SHP77 (cell line): ENCODE measurements at regions not wholly inside any gene's neighbourhood (a gene's known extent, or its start where the extent isn't known, plus 50 kb on each side); places are given as distances from the start of the nearest gene placed in this dataset.

Experiments used
- DNase-seq, 2 experiments: peaks; one replicate each; lab custom pipeline; 2025; lab: John Stamatoyannopoulos, UW

DNA sequence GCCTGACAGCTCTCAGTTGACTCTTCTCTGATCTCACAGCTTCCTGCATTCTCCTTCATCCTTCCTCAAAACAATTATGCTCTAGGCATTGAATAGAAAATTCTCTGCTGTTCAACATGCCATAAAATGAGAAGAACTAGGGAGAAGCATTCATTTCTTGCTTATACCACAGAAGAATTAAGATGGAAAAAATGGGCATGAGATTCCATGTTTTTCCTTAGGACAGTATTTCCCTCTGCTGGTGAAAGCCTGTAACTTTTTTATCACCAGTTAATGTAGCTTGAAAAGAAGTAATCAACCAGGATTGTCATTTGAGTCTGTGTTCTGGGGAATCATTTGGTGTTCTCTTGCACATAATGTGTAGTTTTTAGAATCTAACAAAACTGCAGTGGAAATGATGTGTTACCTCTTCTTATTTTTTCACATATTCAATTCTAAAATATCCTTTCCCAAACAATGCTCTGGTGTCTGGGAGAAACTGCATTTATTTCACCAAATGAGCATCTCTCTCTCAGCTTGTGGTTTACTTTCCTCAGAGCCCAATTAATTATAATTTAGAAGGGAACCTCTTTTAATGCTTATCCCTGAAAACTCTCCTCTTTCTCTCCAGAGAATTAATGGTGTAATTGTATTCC lies 92.8 kb upstream of the DCBLD2 start:
- DNase-seq: peak in 1 of 2 experiments; percentile 20

DNA sequence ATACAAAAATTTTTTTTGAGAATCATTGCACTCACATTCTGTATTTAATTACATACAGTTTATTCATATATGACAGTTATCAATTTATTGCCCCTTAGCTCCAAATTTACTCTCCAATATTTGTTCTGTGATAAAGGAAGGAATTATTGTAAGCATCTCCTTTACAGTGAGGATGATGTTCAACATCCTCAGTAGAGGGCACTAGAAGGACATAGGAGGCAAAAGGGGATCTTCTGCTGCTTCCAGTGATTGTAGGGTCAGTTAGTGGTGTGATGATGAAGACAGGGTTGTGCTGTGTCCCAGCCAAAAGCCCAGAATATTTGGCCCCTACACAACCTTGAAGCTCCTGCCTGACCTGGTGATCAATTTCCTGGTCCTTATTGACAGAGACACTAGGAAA lies 89.9 kb upstream of the DCBLD2 start:
- DNase-seq: no peak

DNA sequence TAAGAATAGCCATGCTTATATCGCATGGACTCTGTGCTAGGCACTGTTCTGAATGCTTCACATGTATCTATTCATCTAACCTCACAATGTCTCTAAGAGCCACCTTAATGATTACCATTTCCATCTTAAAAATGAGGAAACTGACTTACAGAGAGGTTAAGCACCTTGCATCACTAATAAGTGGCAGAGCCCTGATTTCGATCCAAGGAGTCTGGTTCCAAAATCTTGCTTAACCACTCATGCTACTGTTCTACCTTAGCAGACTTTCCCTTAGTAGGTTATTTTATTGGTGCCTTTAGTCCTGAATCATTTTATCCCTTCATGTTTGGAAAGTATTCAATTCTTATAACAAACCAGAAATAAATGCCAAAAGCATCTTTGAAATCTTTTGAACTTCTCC lies 89.2 kb upstream of the DCBLD2 start:
- no peak for DNase-seq

DNA sequence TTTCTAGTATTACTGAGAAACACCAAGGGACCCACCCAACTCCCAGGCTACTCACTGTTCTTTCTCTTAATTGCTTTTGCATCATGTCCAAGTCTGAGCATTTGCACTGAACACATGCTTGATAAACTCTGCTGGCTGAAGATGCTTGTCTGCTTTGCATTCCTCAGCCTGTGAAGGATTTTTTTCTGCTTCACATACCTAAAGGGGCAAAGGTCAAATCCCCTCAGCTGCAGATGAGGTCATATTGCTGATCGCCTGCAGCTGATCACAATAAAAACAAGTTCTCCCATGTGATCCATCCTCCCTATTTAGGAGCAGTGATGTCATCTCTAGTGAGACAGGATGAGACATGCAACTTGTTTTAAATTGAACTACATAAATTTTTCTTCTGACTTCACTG lies 84.6 kb upstream of the DCBLD2 start:
- no peak for DNase-seq

DNA sequence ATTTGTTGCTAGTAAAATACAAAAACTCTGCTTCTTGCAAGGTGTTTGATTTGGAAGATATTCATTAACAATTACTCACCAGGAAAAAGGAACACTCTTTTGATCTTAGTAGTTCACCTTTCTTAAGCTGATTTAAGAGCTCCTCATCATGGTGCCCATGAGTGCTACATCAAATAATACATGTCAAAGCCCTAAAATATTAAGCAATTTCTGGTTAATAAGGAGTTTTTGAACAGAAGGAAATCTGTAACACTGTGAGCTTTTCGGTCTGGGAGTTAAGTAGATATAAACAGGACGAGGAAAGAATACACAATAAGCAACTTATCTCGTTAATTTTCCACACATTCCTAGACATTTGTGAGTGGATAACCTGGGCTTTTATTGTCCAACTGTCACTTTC lies 83.9 kb upstream of the DCBLD2 start:
- no peak for DNase-seq

DNA sequence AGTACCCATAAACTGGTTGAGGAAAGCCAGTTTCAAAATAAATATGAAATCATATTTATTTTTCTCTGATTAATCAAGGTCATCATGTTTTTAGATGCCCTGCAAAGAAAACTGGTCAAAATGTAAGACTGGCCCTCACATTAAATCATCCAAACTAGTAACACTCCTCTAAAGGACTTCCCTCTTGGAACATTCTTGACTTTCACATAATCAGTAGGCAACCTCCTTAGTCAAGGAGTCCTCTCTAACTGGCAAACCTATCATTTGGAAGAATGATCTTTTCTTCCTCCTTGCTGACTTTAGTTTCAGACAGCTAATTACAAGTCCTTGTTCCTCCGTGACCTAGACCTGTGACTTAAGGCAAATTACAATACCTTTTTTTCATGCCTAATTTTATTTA lies 82.5 kb upstream of the DCBLD2 start:
- DNase-seq: no peak

DNA sequence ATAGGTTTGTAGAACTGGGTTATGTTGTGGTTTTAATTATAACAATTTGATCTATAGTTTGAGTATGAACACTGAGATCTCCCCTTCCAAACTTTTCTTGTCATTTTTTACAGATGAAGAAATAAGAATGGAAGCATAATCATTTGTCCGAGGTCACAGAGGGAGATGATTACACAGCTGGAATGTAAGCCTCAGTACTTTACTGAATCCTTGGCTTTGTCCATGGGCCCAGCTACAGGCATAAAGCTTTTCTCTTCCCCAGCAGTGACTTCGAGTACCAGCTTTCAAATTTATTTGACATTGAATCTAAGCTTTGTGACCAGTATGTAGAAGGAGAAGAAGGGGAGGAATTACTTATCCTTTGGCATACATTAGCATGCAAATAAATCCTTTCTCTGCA lies 80.9 kb upstream of the DCBLD2 start:
- no peak for DNase-seq

DNA sequence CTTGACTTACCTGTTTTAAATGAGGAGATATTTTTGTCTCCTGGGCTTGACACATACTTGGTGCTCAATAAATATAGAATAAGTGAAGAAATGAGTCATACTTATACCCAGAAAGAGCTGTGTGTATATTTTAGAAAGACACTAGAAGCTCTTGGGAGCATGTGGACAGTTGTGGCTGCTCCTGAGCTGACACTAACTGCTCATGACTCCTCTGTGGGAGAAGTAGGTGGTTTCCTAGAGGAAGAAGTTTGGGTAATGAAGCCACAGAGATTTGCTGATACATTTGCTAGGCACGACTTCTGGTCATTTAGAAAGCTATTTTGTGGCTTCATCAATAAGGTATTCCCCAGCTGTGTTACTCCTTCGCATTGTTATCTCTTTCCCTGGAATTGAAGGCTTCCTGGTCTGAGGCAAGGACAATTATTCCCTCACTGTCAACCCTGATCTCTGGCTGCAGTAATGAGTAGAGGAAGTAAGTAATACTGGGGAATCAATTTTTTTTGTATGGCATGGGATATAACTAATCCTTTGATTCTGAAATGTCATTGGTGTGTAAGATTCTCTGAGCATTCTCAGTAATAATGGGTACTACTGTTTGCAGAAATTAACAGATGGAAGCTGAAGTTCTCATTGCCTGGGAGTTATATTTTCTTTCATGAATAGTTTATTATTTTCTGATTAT lies 79.6 kb upstream of the DCBLD2 start:
- no peak for DNase-seq

DNA sequence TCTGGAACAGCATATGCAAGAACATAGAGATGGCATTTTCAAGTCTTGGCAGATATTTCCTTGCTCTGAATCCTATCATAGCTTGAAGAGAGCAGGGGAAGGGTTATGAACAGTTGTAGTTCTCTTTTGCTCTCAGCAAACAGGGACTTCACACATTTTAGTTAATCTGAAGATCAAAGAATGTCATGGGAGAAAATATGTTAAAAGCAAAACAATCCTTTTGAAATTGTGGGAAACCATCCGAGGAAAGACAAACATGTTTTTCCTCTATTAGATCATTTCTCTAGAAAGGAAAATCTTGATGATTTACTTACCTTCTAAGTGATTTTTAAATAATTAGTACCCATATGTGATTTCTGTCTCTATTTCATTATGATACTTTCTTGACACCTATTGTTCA lies 77.8 kb upstream of the DCBLD2 start:
- no peak for DNase-seq

DNA sequence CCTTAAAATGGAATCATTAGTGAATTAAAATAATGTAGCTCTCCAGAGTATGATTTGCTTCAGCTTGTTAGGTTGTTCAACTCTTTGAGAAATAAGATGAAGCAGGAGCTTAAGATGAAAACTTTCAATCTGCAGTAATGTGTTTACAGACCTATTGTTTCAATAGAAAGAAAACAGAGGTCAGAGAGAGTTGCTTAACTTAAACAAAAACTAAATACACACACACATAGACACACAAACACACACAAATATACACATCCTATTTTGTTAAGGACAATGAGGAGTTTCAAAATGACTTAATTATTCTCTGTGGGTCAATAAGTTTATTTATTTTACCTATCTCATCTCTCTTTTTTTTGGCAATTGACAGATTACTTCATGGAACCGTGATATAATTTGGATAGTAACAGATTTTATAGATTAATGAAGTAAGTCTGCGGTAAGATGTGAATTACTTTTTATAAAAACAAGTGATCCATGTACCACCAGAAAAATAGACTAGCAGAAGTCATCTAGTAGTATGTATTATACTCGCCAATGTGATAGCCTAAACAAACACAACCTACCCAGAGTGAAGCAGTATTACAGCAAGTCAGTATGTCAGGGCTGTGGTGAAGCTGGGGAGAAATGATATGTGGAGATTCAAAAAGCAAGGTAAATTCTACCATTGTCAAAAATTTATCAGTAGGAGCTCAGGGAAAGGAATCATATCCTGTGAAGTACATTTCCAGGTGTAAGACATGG lies 76.7 kb upstream of the DCBLD2 start:
- no peak for DNase-seq

DNA sequence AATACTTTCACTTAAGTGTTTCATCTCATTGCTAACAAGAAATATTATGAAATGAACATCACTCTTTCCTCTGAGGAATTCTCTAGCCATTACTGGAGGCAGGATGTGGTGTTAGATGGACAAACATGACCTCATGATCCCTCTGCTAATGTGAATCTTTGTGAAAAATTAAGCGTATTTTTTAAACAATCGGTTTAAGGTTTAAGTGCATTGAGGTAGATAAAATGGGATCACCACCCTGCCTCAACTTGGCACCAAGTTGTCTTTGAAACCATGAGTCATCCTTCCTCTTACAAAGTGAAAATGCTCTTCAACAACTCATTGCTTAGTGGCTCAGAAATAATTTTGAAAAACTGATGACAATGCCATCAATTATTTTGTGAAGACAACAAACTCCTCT lies 76.0 kb upstream of the DCBLD2 start:
- DNase-seq: no peak

DNA sequence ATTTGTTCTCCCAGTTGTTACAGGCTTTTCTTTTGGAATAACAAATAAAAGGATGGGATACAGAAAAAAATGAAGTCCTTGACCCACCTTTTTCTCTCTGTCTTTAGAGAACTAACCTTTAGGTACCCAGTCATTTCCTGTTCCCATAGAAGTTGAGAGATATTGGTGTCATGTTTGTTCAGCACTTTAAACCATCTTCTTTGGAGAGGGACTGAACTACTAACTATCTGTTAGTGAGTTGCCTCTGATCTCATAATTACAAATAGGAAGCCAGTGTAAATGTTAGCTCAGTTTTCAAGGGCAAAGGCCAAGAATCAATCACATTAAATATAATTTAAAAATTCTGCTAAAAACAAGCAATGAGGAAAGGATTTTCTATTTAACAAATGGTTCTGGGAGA lies 72.9 kb upstream of the DCBLD2 start:
- no peak for DNase-seq

DNA sequence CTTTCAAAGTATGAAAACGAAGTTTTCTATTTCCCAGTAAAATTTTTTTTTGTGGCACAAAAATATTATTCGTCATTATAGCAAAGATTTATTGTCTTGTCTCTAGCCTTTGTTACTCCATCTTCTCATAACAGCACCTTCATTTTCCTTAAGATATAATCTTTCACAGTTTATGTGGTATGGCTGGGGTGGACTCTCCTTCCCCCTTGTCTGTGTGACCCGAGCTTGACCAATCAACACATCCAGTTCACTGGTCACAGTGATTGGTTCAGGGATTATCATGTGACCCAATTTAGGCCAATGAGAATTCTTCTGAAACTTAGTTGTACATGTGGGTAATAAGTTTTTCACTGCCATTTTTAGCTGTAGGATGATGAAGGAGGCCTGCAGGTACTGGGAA lies 71.2 kb upstream of the DCBLD2 start:
- DNase-seq: no peak

DNA sequence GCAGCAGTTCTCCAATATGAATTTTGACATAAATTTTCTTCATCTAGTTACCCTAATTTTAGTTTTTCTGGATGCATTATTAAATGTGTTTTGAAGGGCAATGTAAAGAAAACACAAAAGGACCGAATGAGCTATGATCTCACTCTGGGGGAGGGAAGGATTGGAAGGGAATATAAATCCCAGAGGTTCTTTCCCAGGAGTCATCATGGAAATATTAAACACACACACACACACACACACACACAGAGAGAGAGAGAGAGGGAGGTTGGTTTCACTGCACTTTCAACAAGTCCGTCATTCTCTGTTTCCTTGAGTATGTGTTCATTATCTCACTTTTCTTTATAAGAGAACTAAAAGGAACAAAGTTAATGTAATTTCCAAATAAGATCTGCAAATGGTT lies 70.7 kb upstream of the DCBLD2 start:
- no peak for DNase-seq

DNA sequence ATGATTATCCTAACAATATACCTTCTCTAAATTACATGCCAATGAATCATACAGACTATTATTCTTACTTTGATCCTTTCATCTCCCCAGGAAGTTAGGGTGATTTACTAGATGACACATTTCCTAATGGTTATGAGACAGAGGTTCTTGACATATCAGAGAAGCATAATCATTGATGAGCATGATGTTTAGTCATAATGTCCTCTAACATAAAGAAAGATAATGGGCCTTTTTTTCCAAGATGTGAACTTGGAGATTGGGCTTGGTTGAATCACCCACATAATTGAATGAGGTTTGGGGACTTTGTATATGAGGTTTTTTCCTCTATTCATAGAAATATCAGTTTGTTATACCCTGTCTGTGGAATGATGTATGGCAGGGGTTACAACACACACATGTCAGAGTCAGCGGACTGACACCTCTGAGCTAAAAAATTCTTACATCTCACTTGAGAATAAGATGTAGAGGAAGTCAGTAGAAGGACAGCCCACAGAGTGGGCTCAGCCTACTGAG lies 69.7 kb upstream of the DCBLD2 start:
- no peak for DNase-seq

DNA sequence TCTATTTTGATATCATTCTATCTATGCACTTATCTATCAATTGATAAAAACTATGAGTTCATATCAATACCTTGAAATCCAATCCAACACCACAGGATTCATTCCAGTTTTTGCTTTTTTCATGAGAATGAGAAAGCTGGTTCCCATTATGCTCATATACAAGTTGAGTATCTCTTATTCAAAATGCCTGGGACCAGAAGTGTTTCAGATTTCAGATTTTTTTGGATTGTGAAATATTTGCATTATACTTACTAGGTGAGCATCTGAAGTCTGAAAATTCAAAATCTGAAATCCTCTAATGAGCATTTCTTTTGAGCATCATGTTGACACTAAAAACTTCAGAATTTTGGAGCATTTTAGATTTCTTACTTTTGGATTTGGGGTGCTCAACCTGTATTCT lies 67.8 kb upstream of the DCBLD2 start:
- DNase-seq: no peak

DNA sequence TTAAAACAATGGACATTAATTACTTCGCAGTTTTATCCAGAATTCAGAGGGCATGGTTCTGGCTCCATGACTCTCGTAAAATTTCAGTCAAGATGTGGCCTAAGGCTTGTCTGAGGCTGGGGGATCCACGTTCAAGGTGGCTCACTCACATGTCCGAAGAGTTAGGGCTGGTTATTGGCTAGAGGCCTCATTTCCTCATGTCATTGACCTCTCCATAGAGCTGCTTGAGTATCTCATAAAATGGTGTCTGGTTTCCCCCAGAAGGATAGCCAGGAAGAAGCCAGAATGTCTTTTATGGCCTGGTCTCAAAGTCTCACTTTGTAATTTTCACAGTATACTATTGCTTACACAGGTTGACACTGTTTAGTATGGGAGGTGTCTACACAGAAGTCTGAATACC lies 67.3 kb upstream of the DCBLD2 start:
- DNase-seq: no peak

DNA sequence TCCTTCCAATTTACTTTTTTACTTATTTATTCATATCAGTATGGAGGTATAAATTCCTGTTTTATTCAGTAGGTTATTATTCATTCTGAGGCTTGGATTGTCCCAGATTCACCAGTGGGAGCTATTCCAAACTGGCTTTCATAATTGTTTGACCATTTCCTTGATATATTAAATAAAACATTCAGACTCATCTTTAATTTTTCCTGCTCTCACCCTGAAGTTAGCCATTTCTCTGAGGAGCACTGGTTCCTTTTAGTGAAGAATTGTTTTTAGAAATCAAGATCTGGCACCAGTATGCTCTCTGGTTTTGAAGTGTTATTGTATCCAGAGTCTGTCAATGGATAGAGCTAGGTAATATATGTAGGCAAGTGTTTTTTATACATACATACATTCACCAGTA lies 66.9 kb upstream of the DCBLD2 start:
- no peak for DNase-seq

DNA sequence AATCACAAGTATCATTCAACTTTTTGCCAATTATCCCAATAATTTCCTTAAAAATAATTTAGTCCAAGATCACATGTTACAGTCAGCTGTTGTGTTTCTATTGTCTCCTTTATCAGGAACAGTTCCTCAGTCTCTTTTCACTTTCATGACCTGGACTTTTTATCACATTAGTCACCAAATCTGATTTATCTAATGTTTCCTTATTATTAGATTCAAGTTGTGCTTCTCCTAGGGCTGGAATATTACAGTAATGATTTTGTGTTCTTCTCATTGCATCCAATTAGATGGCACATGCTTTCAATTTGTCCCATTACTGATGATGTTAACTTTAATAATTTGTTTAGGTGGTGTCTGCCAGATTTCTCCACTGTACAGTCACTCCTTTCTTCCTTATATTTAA lies 66.3 kb upstream of the DCBLD2 start:
- no peak for DNase-seq

DNA sequence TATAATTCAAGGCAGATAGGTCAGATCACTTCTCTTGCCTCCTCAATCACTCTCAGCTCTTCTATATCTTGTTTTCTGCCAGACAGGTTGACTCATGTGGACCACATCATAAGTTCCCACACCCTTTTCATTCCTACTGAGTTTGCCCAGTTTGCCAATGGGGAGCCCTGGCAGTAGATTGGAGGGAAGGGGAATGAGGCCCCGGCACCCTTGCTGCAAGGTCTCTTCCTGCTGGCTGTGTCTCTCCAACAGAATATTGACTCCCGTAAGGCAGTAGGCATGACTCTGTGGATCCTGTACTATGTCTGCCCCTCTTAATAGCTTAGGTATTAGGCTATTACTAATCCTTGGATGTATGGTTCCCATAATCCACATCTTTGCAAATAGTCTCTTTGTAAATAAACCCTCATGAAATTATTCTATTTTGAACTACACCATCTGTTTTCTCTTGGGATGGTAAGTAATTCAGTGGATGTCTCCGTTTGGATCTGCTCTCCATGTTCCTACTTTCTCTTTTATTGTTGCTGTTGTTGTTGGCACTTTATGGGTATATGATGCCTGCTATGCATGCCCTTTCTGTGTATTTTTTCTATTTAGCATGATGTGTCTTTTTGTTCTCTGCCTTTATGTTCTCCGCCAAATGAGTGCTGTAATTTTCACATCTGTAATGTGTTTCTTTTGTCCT lies 65.5 kb upstream of the DCBLD2 start:
- DNase-seq: no peak

DNA sequence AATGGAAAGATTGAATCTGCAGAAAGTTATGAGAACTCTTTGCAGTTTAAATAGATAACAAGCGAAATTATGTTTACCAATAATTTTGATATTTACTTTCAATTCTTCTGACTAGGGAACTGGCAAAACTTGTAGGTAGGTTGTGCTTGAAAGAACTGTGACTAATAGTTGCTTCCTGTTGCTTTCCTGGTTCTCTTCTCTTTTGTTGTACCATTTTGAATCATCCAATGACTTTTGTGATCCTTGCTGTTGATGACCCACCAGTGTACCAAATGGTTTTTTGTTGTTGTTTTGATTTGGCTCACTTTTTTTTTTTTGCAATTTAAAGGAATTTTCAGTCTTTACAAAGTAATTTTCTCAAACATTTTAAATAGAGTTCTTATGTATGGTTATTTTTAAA lies 64.9 kb upstream of the DCBLD2 start:
- no peak for DNase-seq

DNA sequence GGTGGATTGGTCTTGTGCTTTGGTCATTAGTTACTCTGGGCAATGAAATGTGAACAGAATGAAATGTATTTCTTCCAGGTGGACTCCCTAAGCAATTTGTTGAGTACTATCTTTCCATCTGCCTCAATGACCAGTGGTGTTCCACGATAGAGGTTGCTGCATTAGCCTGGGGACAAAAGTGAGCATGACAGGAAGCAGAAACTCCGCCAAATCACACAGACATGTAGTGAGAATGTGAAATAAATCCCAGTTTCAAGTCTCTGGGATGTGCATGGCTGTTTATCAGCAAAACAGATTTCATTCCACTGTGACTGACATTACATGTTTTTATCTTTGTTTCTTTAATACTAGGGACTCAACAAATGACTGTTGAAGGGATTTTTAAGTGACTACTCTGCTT lies 63.3 kb upstream of the DCBLD2 start:
- no peak for DNase-seq

DNA sequence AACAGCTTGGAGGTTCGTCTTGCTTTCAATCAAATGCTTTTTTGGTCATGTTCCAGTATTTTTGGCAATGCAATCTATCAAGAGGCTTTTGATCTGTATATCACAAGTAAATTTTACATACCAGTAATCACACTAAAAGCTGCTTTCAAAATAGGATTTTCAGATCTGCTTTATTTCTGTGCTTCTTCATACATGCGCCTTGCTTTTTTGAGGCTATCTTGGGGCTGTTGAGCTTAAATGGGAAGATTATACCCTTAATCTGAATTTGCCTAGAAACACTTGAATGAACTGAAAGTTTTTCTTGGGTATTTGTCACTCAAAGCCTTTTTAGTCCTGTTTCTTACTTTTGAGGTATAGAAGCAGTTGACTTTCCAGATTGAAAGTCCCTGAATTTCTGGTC lies 62.1 kb upstream of the DCBLD2 start:
- no peak for DNase-seq
